SK-N-SH (cell line): ENCODE measurements at regions not wholly inside any gene's neighbourhood (a gene's known extent, or its start where the extent isn't known, plus 50 kb on each side); places are given as distances from the start of the nearest gene placed in this dataset.

Source experiments
- CTCF ChIP-seq: fragments of 200-600 bp; sonication (generic); IDR thresholded peaks from 2 replicates; pipeline ENCODE4 v1.6.1; 2017; ENCODE audit warnings: antibody characterized with exemption, mild to moderate bottlenecking, moderate library complexity
- EZH2phosphoT487 ChIP-seq: fragments of 200-600 bp; sonication (generic); IDR thresholded peaks from 2 replicates; pipeline ENCODE4 v1.6.1; 2017; ENCODE audit warnings: low read depth, mixed run types, mild to moderate bottlenecking, antibody characterized with exemption, moderate library complexity, borderline replicate concordance
- JUND ChIP-seq: IDR thresholded peaks from 2 replicates; pipeline ENCODE4 v1.4.0; 2012
- NFIC ChIP-seq: IDR thresholded peaks from 2 replicates; pipeline ENCODE4 v1.4.0; 2012; ENCODE audit warnings: borderline replicate concordance
- POLR2AphosphoS5 ChIP-seq: IDR thresholded peaks from 2 replicates; pipeline ENCODE4 v1.6.1; 2012; ENCODE audit warnings: low read depth, low read length
- RAD21 ChIP-seq: IDR thresholded peaks from 2 replicates; pipeline ENCODE4 v1.6.1; 2012; ENCODE audit warnings: mild to moderate bottlenecking, low read length
- REST ChIP-seq: IDR thresholded peaks from 2 replicates; pipeline ENCODE4 v1.6.1; 2012; ENCODE audit warnings: mild to moderate bottlenecking, low read depth, low read length, moderate library complexity
- SIN3A ChIP-seq: IDR thresholded peaks from 2 replicates; pipeline ENCODE4 v1.6.1; 2012; ENCODE audit warnings: low read depth, mild to moderate bottlenecking, low read length, moderate library complexity, borderline replicate concordance
- SMC3 ChIP-seq: IDR thresholded peaks from 2 replicates; pipeline ENCODE4 v1.6.1; 2012; ENCODE audit warnings: low read depth, low read length, improper control_type of control experiment
- TAF1 ChIP-seq: IDR thresholded peaks from 2 replicates; pipeline ENCODE4 v1.6.1; 2012; ENCODE audit warnings: low read depth, mild to moderate bottlenecking, low read length, moderate library complexity, borderline replicate concordance
- TEAD4 ChIP-seq: IDR thresholded peaks from 2 replicates; pipeline ENCODE4 v1.4.0; 2012; ENCODE audit warnings: mild to moderate bottlenecking, borderline replicate concordance; ENCODE audit not compliant: insufficient read depth
- YY1 ChIP-seq: IDR thresholded peaks from 2 replicates; pipeline ENCODE4 v1.4.0; 2012; ENCODE audit warnings: low read depth, mild to moderate bottlenecking
- ZBTB33 ChIP-seq: IDR thresholded peaks from 2 replicates; pipeline ENCODE4 v1.4.0; 2012; ENCODE audit warnings: low read depth, borderline replicate concordance
- TF ChIP-seq, protein P1 (sequence below): IDR thresholded peaks from 2 replicates; pipeline ENCODE4 v1.4.0; 2012; ENCODE audit warnings: low read depth

DNA sequence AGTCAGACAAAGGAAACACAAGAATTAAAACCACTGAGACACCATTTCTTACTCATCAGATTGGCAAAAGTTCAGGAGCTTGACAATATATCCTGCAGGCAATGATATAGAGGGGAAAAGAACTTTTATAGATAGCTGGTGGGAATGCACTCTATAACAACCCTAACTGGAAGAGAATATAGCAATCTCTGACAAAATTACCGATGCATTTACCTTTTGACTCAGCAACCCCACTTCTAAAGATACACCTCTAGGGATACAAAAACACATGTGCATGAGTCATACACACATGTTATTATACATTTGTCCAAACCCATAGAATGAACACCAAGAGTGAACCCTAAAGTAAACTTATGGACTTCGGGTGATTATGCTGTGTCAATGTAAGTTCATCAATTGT is 79.4 kb upstream of the SRD5A2 start:
- TF ChIP-seq CTCF (no peak), SIN3A (no peak), TAF1 (no peak), REST (no peak), SMC3 (no peak), EZH2phosphoT487 (no peak), POLR2AphosphoS5 (no peak), TEAD4 (no peak), YY1 (no peak), RAD21 (no peak), JUND (no peak), NFIC (no peak), ZBTB33 (no peak)
- TF ChIP-seq, protein P1, sequence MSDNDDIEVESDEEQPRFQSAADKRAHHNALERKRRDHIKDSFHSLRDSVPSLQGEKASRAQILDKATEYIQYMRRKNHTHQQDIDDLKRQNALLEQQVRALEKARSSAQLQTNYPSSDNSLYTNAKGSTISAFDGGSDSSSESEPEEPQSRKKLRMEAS, result no peak
